ENCODE measurements at regions not wholly inside any gene's neighbourhood (a gene's known extent, or its start where the extent isn't known, plus 50 kb on each side); places are given as distances from the start of the nearest gene placed in this dataset.

- TF ChIP-seq CTCF (IDR thresholded peaks at IDR 0.05; ENCODE audit: low read depth, low read length) (no peak), EZH2phosphoT487 (IDR thresholded peaks at IDR 0.05; ENCODE audit: low read depth) (no peak)
Observed at GRCh38 chr6:103893141-103893581, 966.6 kb downstream of the HACE1 start.
